ENCODE measurements at regions not wholly inside any gene's neighbourhood (a gene's known extent, or its start where the extent isn't known, plus 50 kb on each side); places are given as distances from the start of the nearest gene placed in this dataset.
A peak's percentile ranks its signal among the peaks of the same experiment; 100 is the strongest.
"Not testable (repeated sequence)": the region's sequence is repeated elsewhere in the genome, so short reads cannot be mapped to it uniquely, and the experiment has no call there.

DNA sequence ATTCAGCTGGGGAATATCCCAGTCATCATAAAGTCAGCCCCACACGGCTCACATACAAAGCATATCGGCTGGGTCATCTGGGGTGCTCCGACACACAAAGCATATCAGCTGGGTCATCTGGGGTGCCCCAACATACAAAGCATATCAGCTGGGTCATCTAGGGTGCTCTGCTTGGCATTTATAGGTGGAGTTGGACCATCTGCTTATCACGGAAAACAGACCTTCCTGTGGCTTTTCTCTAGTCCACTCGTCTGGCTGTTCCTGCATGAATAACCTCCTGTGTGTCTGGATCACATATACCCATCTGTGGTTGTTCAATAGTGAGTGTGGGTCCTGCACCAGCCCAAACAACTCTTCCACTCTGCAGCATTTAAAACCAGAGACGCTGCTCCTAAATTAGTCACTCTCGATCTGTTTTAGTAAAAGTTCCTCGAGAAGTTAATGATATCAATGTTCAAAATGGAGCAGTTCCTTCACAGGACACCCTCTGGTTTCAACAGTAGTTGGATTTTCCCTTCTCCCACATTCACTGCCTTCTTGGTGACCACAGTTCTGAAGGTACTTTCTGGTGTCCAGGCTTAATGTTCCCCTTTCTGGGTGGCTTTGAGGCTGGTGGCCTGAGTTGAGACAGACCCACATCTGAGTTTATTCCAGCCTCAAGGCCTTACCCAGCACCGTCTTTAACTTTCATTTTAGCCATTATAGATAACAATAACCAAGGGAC, 70.0 kb upstream of the FRG1 start:
- DNase-seq (ENCODE audit: low read depth in 3 of 3) = no peak

DNA sequence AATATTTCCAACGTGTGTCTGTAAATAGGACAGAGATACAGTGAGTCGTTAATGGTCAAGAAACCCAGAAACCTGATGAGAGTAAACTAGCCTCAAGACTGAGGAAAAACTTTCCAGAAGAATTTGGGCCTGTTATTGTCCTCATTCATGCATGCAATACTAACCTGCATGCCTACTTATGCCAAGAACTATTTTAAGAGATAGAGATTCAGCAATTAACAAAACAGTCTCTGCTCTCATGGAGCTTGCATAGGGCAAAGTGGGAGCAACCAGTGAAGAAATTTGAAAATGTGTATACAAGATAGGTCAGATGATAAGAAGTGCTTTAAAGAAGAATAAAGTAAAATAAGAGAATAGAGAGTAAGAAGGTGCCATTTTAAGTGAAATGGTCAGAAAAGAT, 66.1 kb upstream of the FRG1 start:
- no peak for DNase-seq (ENCODE audit: low read depth in 3 of 3)

DNA sequence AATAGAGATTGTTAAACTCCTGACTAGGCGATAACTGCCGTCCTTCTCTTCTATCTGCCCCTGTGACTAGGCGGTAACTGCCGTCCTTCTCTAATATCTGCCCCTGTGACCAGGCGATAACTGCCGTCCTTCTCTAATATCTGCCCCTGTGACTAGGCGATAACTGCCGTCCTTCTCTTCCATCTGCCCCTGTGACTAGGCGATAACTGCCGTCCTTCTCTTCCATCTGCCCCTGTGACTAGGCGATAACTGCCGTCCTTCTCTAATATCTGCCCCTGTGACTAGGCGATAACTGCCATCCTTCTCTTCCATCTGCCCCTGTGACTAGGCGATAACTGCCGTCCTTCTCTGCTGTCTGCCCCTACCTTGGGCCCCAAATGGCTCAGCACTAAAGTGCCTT, 59.5 kb upstream of the FRG1 start:
- peak in 1 of 3 donors; percentile 1 for DNase-seq (ENCODE audit: low read depth in 3 of 3)

GRCh38 chr4:189888407-189888806, 52.3 kb upstream of the FRG1 start:
- DNase-seq (ENCODE audit: low read depth in 3 of 3) = not testable (repeated sequence)

Measured in stimulated activated CD4-positive, alpha-beta T cell treated with anti-CD3 and anti-CD28 coated beads, TNF-alpha, amount 100 ng/mL, for 48 hours (primary cell).